ENCODE measurements at regions not wholly inside any gene's neighbourhood (a gene's known extent, or its start where the extent isn't known, plus 50 kb on each side); places are given as distances from the start of the nearest gene placed in this dataset.
"Not testable (repeated sequence)": the region's sequence is repeated elsewhere in the genome, so short reads cannot be mapped to it uniquely, and the experiment has no call there.

DNA sequence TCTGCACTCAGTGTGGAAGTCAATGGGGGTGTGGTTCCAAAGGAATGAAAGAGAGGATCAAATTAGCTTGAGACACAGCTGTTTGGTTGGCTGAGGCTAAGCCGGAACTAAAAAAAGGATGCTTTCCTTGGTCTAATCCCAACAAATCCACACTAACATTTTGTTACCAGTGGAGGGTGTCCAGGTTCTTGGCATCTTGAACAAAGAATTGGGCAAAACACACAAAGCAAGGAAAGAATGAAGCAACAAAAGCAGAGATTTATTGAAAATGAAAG lies 278.6 kb upstream of the PLET1 start:
- DNase-seq (ENCODE audit: low spot score): not testable (repeated sequence)

- DNase-seq (ENCODE audit: low spot score): no peak
Observed at GRCh38 chr11:112539741-112540140, 279.1 kb upstream of the PLET1 start.

- DNase-seq (ENCODE audit: low spot score): no peak
Observed at GRCh38 chr11:112540261-112540660, 279.6 kb upstream of the PLET1 start.

DNA sequence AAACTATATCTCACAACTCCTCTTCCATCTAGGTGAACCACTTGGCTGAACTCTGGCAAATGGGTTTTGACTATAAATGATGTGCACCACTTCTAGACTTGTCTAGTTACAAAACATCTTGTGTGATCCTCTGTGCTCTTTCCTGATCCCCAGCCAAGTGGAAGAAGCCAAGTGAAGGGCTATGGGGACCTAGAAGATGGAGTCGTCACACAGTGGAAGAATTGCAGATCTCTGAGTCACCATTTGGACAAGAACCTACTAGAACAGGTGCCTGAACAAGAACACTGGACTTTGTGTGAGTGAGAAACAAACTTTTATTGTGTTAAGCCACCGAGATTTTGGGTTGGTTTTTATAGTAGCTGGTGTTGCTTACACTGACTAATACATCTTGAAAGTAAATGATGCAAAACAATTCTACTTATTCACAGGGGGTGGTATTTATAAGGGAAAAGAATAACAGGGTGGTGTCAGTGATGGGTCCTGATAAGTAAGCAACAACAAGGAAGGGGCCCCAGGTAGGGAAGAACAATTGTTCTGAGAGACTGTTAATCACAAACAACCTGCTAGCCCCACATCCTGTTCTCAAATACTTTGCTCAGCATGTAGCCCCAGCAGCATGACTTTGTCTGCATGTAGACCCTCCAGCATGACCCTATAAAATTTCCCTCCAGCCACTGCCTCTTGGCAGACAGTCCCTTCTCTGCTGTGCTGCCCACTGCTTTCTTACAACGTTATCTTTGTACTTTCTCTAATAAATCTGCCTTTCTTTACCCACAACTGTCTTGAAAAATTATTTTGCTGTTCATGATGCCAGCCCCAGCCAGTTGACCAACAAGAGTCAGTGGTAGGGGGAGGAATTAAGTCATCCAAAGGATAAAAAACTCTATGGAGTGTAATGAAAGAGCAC lies 280.7 kb upstream of the PLET1 start:
- DNase-seq (ENCODE audit: low spot score): no peak

GRCh38 chr11:112542479-112542878 lies 281.8 kb upstream of the PLET1 start:
- no peak for DNase-seq (ENCODE audit: low spot score)

- DNase-seq (ENCODE audit: low spot score): no peak
Observed at GRCh38 chr11:112543390-112543789, 282.7 kb upstream of the PLET1 start.

DNA sequence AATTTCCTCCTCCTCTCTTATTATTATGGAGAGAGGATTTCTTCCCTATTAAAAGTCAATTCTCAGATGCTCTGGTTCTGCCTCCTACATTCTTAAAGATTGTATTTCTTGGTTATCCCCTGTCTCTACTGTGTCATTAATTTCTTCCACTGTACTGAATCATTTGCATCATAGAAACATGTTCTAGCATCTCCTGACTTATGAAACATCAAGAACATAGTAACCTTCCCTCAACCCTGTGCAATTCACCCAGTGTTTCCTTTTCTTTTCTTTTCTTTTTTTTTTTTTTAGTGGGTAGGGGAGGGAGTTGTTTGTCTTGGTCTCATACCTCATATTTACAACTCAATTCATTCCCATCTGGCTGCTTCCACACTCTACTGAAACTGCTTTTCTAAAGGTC lies 288.0 kb upstream of the PLET1 start:
- DNase-seq (ENCODE audit: low spot score): no peak

DNA sequence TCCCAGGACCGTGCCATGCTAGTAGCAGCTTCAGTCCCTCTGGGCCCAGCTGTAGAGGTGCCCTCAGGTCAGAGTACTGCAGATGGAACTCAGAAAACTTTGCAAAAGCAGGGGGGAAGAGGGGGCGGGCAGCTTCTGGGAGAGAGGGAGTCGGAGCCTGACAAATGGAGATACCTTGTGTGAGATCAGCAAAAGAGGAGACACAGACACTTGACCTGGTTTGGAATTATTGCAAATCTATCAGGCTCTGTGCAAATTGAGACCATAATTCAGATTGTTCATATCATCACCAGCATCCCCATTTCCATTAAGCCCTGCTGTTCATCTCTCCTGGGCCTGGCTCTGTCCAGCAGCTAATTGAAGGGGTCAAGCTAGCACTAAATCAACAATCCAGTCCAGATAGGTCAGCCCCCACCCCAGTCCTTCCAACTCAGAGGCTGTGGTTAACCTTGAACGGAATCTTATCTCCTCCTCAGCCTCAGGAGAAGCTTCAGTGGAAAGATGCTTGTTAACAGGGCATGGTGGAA lies 292.6 kb upstream of the PLET1 start:
- no peak for DNase-seq (ENCODE audit: low spot score)

- no peak for DNase-seq (ENCODE audit: low spot score)
Observed at GRCh38 chr11:112554586-112554985, 293.9 kb upstream of the PLET1 start.

DNA sequence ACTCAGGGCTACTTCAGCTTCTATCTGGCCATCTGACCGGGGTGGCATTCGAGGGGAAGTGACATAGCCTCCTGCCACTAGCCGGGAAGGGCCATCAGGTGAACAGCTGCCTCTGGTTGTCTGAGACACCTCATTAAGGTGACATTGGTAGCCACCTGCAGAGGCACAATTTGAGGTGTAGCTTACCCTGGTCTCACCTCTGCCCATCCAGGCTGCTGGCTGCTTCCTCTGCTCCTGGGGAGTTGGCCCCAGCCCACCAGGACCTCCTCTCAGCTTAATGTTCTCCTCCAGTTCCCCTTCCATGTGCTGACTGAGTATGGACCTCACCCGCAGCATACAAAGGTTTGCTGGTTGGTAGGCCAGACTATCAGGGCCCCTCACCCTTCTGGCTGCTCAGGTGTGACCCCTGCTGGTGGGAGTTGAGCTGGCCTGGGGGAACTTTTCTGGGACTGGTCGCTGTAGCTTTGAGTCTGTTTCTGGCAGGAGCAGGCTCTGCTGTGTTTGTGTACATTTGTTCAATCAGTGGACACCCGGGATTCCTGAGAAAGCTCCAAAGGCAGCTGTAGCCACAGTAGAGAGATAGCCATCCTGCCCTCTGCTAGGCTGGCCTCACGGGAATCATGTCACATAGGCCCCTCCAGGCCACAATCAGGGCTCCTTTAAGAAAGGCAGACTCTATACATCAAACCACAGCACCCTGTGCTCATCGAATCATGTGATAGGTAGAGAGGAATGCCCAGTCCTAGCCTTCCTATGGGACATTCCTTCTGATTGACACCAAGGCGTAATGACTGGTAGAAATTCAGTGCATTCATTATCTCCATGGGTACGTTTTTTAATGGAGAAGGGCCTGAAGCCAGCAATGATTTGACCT lies 295.1 kb upstream of the PLET1 start:
- peak; percentile 64 for DNase-seq (ENCODE audit: low spot score)

DNA sequence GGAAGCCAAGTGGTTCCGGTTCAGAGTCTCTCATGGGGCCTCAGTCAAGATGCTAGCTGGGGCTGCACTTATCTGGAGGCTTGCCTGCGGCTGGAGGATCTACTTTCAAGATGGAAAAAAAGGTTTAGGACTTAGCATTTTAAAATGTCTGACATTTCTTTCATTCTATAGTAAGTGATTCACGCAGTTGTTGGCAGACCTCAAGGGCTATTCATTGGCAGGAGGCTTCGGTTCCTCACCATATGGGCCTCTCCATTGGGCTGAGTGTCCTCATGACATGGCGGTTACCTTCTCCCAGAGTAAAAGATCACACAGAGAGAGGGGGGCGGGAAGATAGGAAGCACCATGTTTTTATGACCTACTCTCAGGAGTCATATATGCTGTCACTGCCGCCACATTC lies 298.0 kb upstream of the PLET1 start:
- DNase-seq (ENCODE audit: low spot score): no peak

DNA sequence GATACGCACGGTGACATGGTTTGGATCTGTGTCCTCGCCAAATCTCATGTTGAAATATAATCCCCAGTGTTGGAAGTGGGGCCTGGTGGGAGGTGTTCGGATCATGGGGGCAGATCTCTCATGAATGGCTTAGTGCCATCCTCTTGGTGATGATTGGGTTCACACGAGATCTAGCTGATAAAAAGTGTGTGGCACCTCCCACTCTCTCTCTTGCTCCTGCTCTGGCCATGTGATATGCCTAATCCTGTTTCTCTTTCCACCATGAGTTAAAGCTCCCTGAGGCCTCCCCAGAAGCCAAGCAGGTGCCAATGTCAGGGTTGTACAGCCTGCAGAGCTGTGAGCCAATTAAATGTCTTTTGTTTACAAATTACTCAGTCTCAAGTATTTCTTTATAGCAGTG lies 303.1 kb upstream of the PLET1 start:
- no peak for DNase-seq (ENCODE audit: low spot score)

GRCh38 chr11:112564228-112564955 lies 303.7 kb upstream of the PLET1 start:
- DNase-seq (ENCODE audit: low spot score): no peak

GRCh38 chr11:112565551-112565950 lies 304.9 kb upstream of the PLET1 start:
- DNase-seq (ENCODE audit: low spot score): no peak

DNA sequence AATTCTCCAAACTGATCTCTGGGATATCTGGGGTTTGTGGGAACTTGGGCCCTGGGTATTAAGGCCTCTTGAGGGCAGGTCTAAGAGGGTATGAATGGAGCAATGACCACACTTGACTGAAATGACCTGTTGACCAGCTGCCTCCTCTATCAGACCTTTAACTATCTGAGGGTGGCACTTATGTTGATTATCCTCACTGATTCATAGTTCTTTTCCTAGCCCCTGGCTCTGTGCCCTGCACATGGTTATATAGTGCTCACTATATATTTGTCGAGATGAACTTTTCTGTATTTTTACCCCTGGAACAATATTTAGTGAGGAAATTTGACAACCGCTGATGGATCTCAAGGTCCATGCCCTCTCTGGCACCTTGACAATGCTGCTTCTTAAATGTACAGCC lies 305.5 kb upstream of the PLET1 start:
- no peak for DNase-seq (ENCODE audit: low spot score)

DNA sequence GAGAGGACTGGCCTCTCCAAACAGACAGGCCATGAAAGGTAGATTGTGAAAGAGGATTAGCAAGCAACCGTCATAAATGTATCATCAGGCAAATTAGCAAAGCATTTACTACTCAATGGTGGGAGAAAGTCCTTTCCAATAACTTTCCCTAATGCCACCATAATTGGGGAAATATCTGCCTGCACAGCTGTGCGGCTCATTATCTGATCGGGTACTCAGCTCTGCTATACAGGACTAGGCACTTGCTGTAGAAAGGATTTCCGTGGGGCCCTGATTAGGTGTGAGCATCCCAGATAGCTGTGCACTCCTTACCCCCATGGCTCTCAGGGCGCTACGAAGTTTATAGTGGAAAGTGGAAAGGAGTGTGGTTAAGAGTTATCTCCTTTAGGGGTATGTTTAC lies 309.7 kb upstream of the PLET1 start:
- DNase-seq (ENCODE audit: low spot score): no peak

DNA sequence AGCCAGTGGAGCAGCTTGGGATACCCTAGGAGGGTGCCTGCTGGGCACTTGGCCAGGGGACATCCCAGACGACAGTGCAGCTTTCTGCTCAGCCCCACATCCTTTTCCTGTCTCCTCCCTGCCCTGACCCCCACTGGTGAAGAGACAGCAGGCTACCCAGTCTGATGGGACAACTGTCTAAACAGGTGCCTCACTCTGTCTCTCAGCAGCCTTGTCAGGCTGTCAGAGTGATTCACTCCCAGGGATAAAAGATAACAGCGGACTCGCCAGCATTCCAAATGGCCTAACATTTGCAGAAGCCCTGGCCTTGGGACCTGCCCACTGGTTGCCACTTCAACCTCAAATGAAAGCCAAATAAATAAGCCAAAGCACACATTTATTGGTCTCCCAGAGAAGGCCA lies 318.6 kb upstream of the PLET1 start:
- no peak for DNase-seq (ENCODE audit: low spot score)

- no peak for DNase-seq (ENCODE audit: low spot score)
Observed at GRCh38 chr11:112580864-112581263, 320.2 kb upstream of the PLET1 start.

DNA sequence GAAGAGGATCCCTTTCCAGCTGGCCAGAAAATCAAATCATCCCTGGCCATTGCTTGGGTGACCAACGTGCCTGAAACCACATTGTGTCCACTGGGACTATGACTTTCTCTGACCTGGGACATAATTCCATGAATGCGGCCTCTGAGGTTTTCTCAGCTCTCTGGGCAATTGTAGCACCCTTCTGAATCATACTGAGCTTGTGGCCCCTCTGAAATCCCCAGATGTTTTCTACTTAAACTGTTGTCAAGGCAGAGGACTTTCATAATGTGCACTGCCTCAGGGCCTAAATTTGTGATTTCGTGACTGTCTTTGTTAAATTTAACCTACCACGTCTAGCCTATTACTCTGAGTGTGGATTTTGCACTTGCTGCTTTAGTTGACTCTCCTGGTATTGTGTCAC lies 321.1 kb upstream of the PLET1 start:
- no peak for DNase-seq (ENCODE audit: low spot score)

- no peak for DNase-seq (ENCODE audit: low spot score)
Observed at GRCh38 chr11:112582366-112582765, 321.7 kb upstream of the PLET1 start.

GRCh38 chr11:112583261-112583893 lies 322.7 kb upstream of the PLET1 start:
- no peak for DNase-seq (ENCODE audit: low spot score)

GRCh38 chr11:112584672-112585071 lies 324.0 kb upstream of the PLET1 start:
- no peak for DNase-seq (ENCODE audit: low spot score)

All from CD4-positive, alpha-beta T cell treated with Interleukin-6 at 100 ng/mL for 8 hours (primary cell).